Upper lobe of left lung (tissue), 4 donors: ENCODE measurements at regions not wholly inside any gene's neighbourhood (a gene's known extent, or its start where the extent isn't known, plus 50 kb on each side); places are given as distances from the start of the nearest gene placed in this dataset.

Experiments used
- POLR2A ChIP-seq, 4 donors: fragments of 450-650 bp; IDR thresholded peaks; one replicate each; pipeline ENCODE4 v1.5.1; 2016 to 2017; ENCODE audit warnings: antibody characterized with exemption in 4 of 4, mild to moderate bottlenecking in 2 of 4
- TF ChIP-seq, protein P1 (sequence below), 6 experiments: fragments of 450-650 bp in 4 of 6; fragments of 200-600 bp in 2 of 6; sonication (generic) in 2 of 6; IDR thresholded peaks; one replicate each; pipeline ENCODE4 v1.5.1; 2016 to 2019; ENCODE audit warnings: antibody characterized with exemption in 6 of 6

DNA sequence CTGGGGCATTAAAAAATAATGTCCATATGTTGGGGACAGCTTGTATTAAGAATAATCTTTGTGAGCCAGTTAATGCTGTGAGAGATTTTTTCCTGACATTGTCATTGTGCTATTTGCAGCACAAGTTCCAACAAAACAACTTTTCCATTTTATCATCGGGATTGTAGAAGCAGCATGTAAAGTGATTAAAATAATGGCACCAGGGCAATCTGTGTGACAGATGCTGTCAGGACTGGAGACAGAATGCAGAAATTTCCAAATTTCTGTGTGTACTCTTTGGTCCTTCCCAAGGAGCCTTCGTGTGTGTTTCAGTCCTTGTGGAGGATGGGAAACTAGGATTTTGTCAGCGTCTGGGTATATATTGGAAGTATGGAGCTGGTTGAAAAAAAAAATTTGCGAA is 101.5 kb upstream of the LIMCH1 start:
- TF ChIP-seq, protein P1, sequence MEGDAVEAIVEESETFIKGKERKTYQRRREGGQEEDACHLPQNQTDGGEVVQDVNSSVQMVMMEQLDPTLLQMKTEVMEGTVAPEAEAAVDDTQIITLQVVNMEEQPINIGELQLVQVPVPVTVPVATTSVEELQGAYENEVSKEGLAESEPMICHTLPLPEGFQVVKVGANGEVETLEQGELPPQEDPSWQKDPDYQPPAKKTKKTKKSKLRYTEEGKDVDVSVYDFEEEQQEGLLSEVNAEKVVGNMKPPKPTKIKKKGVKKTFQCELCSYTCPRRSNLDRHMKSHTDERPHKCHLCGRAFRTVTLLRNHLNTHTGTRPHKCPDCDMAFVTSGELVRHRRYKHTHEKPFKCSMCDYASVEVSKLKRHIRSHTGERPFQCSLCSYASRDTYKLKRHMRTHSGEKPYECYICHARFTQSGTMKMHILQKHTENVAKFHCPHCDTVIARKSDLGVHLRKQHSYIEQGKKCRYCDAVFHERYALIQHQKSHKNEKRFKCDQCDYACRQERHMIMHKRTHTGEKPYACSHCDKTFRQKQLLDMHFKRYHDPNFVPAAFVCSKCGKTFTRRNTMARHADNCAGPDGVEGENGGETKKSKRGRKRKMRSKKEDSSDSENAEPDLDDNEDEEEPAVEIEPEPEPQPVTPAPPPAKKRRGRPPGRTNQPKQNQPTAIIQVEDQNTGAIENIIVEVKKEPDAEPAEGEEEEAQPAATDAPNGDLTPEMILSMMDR (IDR thresholded peaks at IDR 0.05) = no peak
- no peak for TF ChIP-seq POLR2A (IDR thresholded peaks at IDR 0.05)
